ENCODE measurements at regions not wholly inside any gene's neighbourhood (a gene's known extent, or its start where the extent isn't known, plus 50 kb on each side); places are given as distances from the start of the nearest gene placed in this dataset.

DNA sequence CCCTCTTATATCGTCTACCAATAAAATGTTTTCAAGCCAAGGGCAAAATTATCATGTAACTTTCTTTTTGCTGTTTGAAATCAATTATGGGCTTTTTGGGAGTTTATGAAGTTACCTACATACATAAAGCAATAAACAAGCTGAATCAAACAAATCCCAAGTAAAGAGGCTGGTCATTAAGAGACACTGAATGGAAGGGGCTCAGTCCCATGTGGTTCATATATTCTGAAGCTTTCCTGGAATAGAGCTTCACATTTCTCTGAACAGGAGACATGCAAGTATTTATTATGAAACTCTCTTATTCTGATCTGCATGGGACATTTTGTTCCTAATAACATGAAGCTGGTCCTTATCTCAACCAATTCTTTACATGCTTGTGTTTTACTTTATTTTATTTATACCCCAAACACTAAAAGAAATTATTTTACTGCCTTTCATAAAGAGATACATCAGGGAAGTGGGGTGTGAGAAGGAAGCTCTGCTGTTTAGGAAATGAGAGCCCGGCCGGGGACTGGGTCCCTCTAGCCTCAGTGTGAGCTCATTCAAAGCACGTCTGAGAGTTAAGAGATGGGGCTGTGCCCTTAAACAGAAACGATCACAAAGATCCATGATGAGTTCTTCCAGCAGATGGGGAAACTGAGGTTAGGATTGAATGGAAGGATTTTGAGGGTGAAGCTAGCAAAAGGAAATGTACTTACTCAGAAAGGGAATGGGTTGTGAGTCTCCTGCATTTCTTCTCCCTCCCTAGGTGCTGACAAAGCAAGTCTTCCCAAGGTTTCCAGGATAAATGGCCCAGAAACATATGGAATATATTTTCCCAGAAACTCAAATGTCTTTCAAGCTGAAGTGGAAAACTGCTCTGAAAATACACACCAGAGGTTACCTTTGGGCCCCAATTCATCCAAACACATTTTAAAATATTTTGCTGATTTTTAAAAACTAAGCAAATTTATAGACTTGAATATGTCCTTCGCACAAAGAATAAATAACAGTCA, 93.1 kb upstream of the LNX1 start:
- TF ChIP-seq, protein P1, sequence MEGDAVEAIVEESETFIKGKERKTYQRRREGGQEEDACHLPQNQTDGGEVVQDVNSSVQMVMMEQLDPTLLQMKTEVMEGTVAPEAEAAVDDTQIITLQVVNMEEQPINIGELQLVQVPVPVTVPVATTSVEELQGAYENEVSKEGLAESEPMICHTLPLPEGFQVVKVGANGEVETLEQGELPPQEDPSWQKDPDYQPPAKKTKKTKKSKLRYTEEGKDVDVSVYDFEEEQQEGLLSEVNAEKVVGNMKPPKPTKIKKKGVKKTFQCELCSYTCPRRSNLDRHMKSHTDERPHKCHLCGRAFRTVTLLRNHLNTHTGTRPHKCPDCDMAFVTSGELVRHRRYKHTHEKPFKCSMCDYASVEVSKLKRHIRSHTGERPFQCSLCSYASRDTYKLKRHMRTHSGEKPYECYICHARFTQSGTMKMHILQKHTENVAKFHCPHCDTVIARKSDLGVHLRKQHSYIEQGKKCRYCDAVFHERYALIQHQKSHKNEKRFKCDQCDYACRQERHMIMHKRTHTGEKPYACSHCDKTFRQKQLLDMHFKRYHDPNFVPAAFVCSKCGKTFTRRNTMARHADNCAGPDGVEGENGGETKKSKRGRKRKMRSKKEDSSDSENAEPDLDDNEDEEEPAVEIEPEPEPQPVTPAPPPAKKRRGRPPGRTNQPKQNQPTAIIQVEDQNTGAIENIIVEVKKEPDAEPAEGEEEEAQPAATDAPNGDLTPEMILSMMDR (IDR thresholded peaks at IDR 0.05) = no peak
- TF ChIP-seq POLR2A (IDR thresholded peaks at IDR 0.05) = no peak
- no peak for TF ChIP-seq POLR2AphosphoS5 (IDR thresholded peaks at IDR 0.05; ENCODE audit: insufficient read depth in 1 of 2, low read depth in 1 of 2)
